ENCODE measurements at regions not wholly inside any gene's neighbourhood (a gene's known extent, or its start where the extent isn't known, plus 50 kb on each side); places are given as distances from the start of the nearest gene placed in this dataset.

GRCh38 chr4:101515099-101515498, 167.8 kb upstream of the PPP3CA start:
- Histone ChIP-seq H3K4me1 (ENCODE audit: control insufficient read depth in 5 of 5, insufficient read depth in 5 of 5, low read length in 5 of 5) (no peaks in the 10 kb centered on the region), H3K36me3 (ENCODE audit: control insufficient read depth in 4 of 4, insufficient read depth in 4 of 4, low read length in 4 of 4) (no peaks in the 10 kb centered on the region), H3K4me3 (no peak overlapping the region), H3K27me3 (ENCODE audit: control insufficient read depth in 3 of 3, insufficient read depth in 3 of 3, low read length in 2 of 3) (no peaks in the 10 kb centered on the region), H3K9ac (ENCODE audit: insufficient read depth in 1 of 2, low read length in 2 of 2) (no peak overlapping the region), H3K9me3 (ENCODE audit: control insufficient read depth in 4 of 4, insufficient read depth in 3 of 4, low read length in 3 of 4) (peaks cover 0 to 2% (median 0%) of the 10 kb centered on the region in 4 donors), H3K27ac (ENCODE audit: low read depth in 1 of 2, low read length in 1 of 2) (no peak overlapping the region)
- ATAC-seq (ENCODE audit: insufficient read depth, low FRiP score), result no peak
- no peak for TF ChIP-seq CTCF (IDR thresholded peaks at IDR 0.05; ENCODE audit: control extremely low read depth, extremely low read depth)
- DNase-seq, result no peak
- 89 to 95% methylated on average over 2 of the region's 2 CpGs for WGBS, 2 donors

GRCh38 chr4:101512416-101512815, 165.1 kb upstream of the PPP3CA start:
- H3K27ac ChIP-seq (ENCODE audit: low read depth in 1 of 2, low read length in 1 of 2), result no peak overlapping the region
- 93 to 98% methylated on average over 2 of the region's 2 CpGs for WGBS, 2 donors
- ATAC-seq (ENCODE audit: insufficient read depth, low FRiP score), result no peak
- H3K9ac ChIP-seq (ENCODE audit: insufficient read depth in 1 of 2, low read length in 2 of 2), result no peak overlapping the region
- H3K27me3 ChIP-seq (ENCODE audit: control insufficient read depth in 3 of 3, insufficient read depth in 3 of 3, low read length in 2 of 3), result no peaks in the 10 kb centered on the region
- H3K9me3 ChIP-seq (ENCODE audit: control insufficient read depth in 4 of 4, insufficient read depth in 3 of 4, low read length in 3 of 4), result peaks cover 0 to 2% (median 0%) of the 10 kb centered on the region in 4 donors
- no peaks in the 10 kb centered on the region for H3K4me1 ChIP-seq (ENCODE audit: control insufficient read depth in 5 of 5, insufficient read depth in 5 of 5, low read length in 5 of 5)
- no peak for DNase-seq
- TF ChIP-seq CTCF (IDR thresholded peaks at IDR 0.05; ENCODE audit: control extremely low read depth, extremely low read depth), result no peak
- no peaks in the 10 kb centered on the region for H3K36me3 ChIP-seq (ENCODE audit: control insufficient read depth in 4 of 4, insufficient read depth in 4 of 4, low read length in 4 of 4)
- no peak overlapping the region for H3K4me3 ChIP-seq

- Histone ChIP-seq H3K4me1 (ENCODE audit: control insufficient read depth in 5 of 5, insufficient read depth in 5 of 5, low read length in 5 of 5) (no peaks in the 10 kb centered on the region), H3K9me3 (ENCODE audit: control insufficient read depth in 4 of 4, insufficient read depth in 3 of 4, low read length in 3 of 4) (no peaks in the 10 kb centered on the region), H3K4me3 (no peak overlapping the region), H3K27ac (ENCODE audit: low read depth in 1 of 2, low read length in 1 of 2) (no peak overlapping the region), H3K27me3 (ENCODE audit: control insufficient read depth in 3 of 3, insufficient read depth in 3 of 3, low read length in 2 of 3) (no peaks in the 10 kb centered on the region), H3K36me3 (ENCODE audit: control insufficient read depth in 4 of 4, insufficient read depth in 4 of 4, low read length in 4 of 4) (no peaks in the 10 kb centered on the region), H3K9ac (ENCODE audit: insufficient read depth in 1 of 2, low read length in 2 of 2) (no peak overlapping the region)
- TF ChIP-seq CTCF (IDR thresholded peaks at IDR 0.05; ENCODE audit: control extremely low read depth, extremely low read depth), result no peak
- DNase-seq (no peak), ATAC-seq (ENCODE audit: insufficient read depth, low FRiP score) (no peak)
Observed at GRCh38 chr4:101501421-101501820, 154.1 kb upstream of the PPP3CA start.

- Histone ChIP-seq H3K36me3 (ENCODE audit: control insufficient read depth in 4 of 4, insufficient read depth in 4 of 4, low read length in 4 of 4) (no peaks in the 10 kb centered on the region), H3K27ac (ENCODE audit: low read depth in 1 of 2, low read length in 1 of 2) (no peak overlapping the region), H3K9me3 (ENCODE audit: control insufficient read depth in 4 of 4, insufficient read depth in 3 of 4, low read length in 3 of 4) (no peaks in the 10 kb centered on the region), H3K27me3 (ENCODE audit: control insufficient read depth in 3 of 3, insufficient read depth in 3 of 3, low read length in 2 of 3) (no peaks in the 10 kb centered on the region), H3K9ac (ENCODE audit: insufficient read depth in 1 of 2, low read length in 2 of 2) (no peak overlapping the region), H3K4me3 (no peak overlapping the region), H3K4me1 (ENCODE audit: control insufficient read depth in 5 of 5, insufficient read depth in 5 of 5, low read length in 5 of 5) (no peaks in the 10 kb centered on the region)
- no peak for TF ChIP-seq CTCF (IDR thresholded peaks at IDR 0.05; ENCODE audit: control extremely low read depth, extremely low read depth)
- ATAC-seq (ENCODE audit: insufficient read depth, low FRiP score) (no peak), DNase-seq (no peak)
Observed at GRCh38 chr4:101500742-101501141, 153.4 kb upstream of the PPP3CA start.

Data from lung (tissue), 11 donors.